ENCODE measurements at regions not wholly inside any gene's neighbourhood (a gene's known extent, or its start where the extent isn't known, plus 50 kb on each side); places are given as distances from the start of the nearest gene placed in this dataset.

DNA sequence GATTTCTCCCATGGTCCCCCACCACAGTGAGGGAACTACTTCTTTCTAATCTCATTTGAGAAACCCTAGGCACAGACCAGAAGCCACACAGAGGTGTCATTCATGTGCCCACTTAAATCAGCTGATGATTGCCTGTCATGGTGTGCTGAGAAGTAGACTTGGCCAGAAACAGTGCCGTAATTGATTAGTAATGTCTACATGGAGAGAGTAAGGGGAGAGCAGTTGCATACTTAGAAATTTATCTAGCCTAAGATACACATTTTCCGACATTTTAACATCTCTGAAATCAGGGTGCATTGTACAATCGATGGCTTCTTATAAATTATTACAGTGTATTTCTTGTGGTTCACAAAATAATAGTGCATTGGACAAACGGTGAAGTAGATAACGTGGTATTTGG, 271.8 kb downstream of the IRF8 start:
- DNase-seq, result no peak

DNA sequence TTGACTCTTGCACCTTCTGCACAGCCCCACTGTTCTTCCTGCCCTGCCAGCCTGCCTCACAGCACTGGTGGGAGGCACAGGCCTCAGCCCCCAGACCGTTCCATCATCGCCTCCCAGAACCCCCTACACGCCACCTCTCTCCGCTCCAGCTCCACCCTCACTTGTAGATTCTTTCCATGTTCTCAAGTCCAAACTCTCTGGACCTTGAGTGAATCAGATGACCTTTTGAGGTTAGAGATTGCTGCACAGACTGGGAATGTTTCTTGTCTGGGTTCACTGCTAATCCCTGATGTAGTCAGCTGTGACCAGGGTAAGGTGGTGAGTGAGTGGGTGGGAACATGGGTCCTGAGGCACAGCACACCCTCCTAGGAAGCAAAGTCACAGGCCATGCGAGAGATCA, 272.4 kb downstream of the IRF8 start:
- no peak for DNase-seq

DNA sequence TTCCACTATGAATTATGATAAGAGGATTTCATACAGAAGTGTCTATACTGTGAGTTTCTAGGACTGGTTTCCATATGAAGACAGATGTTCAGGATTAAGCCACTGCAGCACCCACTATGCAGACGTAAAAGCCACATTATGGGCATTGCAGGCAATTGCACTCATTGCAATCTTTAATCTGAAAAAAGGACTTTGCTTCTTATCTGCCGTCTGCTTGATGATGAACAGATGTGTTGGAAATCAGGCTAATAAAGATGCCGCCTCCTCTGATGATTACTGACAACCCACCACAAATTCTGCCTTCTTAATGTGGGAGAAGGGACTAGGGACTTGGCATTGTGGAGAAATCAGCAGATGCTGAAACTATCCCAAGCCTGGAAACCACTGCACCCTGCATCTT, 276.9 kb downstream of the IRF8 start:
- DNase-seq, result no peak

DNA sequence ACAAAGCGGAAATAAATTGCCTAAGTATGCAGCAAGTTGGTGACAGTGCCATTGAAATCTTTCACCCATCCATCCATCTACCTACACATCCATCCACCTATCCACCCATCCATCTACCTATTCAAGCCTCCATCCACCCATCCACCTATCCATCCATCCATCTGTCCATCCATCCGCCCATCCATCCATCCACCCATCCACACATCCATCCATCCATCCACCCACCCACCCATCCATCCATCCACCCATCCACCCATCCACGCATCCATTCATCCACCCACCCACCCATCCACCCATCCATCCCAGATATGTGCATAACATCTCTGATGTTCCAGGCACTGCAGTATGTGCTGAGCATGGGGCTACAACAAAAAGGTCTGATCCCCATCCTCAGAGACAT, 277.5 kb downstream of the IRF8 start:
- no peak for DNase-seq

DNA sequence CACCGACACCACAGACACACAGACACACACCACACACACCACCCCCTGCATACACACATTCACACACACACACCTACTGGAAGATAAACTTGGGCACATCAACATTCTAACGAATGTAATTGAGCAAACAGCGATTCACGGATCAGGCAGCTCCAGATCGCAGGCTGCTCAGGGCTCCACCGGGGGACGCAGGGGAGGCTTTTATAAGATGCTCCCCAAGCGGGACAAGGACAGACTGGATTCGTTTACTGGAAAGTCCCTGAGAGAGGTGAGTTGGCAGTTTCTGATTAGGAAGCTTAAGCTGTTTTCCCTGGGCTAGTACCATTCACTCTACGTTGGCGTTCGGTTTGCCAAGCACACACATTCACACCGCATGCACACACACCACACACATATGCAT, 281.3 kb downstream of the IRF8 start:
- DNase-seq, result no peak

DNA sequence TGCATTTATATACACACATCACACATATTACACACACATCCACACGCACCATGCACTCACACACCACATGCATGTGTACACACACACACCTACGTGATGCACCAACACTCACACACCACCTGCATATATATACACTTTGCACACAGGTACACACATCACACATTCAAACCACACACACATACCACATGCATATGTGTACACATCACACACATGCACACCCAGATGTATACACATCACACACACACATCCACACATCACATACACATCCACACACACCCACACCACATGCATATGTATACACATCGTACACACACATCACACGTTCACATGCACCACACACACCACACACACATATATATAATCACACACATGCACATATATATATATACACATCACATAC, 281.8 kb downstream of the IRF8 start:
- DNase-seq, result no peak

DNA sequence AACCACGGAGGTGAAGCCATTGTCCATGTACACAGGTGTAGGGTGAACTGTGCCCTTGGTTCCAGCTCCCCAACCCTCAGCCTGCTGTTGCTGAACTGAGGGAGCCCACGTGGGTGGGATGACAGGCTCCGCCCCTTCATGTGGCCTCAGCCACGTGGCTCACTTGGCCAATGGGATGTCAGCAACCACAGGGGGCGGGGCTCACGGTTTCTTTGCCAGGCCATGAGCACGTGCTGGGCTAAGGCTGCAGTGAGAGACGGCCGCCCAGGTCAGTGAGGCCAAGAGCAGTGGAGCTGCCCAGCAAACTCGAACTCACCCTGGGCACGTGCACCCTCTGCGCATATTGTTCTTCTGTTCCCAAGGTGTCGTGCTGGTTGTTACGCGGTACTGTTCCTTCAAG, 282.6 kb downstream of the IRF8 start:
- DNase-seq, result no peak

DNA sequence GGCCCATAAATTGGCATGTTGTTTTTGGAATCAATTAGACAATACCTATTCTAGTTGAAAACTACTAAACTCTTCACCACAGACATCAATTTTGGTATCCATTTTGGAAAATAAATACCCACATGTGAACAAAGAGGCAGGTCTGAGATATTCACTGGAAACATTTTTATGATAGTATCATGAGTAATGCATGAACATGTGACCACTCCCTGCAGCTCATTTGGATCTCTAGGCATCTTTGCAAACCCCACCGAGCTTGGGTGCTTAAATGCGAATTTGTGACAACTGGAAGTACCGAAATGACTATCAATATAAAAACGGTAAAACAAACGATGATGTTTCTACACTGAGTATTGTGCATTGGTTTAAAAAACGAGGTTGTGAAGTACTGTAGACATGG, 285.2 kb downstream of the IRF8 start:
- DNase-seq, result no peak

DNA sequence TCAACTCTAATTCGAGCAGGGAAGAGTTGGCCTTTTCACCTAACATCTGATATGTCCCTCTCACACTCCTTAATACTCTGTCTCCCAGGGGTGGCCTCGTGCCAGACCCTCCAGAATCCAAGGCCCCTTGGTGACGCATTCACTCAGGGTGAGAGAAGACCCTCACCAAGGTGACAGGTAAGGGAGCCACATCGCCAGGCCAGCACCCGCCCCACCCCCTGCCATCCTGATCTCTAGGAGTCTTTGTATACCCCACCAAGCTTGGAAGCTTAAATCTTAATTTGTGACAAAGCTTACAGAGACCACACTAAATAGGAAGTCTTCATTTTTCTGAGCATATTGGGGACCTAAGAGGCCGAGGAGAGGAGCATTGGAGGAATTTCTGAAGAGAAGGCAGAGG, 286.1 kb downstream of the IRF8 start:
- DNase-seq, result no peak

DNA sequence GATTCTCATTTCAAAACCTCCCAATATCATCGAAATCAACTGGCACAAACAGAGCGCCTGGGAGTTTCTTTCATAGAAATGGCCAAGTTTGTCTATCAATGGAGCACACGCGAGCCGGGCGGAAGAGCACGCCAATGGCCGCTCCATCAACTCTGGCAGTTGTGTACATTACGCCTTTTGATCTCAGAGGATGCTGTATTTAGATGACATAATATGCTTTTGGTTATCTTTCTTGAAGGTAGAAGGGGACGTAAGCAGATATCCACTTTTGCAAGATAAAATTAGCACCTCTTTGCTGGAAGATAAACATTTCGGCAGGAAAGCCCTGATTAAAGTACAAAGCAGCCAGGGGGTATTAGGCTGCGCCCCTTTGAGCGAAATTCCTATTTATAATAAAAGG, 287.4 kb downstream of the IRF8 start:
- DNase-seq, result no peak

DNA sequence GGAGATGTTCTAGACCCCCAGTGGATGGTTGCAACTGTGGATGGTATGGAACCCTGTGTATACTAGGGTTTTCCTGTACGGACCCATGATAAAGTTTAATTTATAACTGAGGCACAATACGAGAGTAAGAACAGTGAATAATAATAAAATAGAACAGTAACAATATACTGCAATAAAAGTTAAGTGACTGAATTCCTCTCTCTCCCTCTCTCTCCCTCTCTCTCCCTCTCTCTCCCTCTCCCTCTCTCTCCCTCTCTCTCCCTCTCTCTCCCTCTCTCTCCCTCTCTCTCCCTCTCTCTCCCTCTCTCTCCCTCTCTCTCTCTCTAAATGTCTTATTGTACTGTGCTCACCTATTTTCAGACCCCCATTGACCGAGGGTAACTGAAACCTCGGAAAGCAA, 291.0 kb downstream of the IRF8 start:
- no peak for DNase-seq

DNA sequence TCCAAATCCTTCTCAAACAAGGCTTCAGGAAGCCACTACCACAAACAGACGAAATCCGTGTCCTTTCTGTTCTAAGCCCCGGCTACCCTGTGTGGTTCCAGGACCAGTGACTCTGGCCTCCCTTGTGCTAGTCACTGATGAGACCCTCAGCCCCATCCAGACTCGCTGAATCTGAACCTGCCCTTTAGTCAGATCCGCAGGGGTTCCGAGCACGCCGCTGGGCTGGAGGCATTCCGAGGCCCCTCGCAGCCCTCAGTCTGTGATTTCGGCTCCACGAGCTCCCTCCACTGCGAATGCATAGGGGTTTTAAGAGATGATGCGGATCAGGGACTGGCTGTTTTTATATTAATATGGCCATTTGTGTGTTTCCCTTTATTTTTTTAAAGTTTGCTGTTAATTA, 292.7 kb downstream of the IRF8 start:
- no peak for DNase-seq

DNA sequence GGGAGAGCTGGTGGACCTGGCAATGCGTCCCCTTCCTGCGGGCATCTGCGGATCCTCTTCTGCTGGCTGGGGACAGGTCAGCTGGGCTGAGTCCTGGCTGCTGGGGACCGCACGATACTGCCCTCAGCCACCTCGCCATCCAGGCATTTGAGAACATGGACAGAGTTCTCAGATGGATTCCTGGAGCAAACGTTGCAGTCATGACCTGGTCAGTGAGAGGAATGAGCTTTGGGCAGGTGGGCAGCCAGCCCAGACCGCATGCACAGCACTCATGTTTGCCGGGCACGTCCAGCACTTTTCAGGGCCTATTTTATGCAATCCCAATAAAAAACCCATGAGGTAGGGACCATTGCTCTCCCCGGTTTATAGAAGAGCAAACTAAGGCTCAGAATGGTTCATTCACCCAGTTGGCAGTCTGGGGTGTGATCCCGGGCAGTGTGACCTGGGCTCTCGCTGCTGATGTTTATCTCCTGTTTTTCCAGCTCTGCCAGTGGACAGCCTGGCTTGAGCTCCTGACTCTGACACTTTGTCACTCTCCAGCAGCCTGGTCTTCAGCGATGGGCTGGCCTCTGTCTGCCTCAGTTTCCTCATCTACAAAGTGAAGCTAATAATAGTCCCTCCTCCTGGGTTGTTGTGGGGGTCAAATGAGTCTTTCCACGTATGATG, 294.7 kb downstream of the IRF8 start:
- DNase-seq, result no peak

DNA sequence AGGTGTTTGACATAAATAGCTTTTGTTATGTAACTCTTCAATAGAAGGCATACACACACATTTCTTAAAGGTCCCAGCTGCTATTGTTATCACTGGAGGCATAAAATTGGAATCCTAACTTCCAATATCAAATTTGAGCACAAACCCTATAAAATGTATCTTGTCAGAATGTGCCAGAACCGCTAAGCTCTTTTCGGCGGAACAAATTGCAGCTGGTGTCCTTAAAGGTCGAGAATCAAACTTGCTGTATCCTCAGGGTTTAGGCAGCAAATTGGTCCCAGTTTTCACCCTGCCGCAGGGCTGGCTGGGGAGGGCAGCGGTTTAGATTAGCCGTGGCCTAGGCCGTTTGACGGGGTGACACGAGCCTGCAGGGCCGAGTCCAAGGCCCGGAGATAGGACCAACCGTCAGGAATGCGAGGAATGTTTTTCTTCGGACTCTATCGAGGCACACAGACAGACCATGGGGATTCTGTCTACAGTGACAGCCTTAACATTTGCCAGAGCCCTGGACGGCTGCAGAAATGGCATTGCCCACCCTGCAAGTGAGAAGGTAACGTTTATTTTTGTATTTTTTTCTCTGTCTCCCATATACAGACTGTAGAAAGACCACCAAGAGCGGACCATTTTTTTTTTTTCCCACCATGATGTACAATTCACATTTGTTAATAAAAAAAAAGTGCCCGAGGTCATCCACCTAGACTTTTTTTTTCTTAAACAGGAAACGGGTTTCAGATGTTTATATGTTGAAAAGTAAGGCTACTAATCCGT, 297.1 kb downstream of the IRF8 start:
- DNase-seq, result no peak

DNA sequence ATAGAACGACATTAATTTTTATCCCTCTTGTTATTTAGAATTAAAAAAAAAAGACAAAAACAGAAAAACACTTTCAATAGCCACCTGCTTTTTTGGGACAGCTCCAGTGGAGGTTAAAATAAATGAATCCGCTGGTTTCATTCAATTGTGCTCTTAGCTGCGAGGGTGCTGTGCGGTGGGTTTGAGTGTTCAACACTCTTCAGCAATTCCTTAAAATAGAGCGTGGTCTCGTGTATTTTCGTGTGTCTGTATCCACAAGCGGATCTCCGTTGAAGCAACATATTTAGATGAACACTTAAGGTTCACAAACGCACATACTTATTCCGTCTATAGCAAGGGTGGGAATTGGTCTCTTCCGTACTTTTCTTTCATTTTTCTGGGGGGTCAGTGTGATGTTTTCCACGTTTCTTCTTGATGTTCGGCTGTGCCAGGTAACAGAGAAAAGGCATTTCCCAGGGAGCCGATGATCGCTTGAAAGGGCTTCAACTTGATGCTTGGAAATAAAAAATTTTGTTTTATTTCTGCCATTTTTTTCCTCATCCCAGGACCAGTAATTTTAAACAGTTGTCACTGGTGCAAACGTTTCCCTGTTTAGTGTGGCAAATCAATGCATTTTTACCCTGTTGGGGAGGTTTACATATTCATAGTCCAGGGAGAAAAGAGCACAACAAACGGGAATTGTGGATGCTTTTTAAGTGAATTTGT, 297.9 kb downstream of the IRF8 start:
- DNase-seq, result no peak

DNA sequence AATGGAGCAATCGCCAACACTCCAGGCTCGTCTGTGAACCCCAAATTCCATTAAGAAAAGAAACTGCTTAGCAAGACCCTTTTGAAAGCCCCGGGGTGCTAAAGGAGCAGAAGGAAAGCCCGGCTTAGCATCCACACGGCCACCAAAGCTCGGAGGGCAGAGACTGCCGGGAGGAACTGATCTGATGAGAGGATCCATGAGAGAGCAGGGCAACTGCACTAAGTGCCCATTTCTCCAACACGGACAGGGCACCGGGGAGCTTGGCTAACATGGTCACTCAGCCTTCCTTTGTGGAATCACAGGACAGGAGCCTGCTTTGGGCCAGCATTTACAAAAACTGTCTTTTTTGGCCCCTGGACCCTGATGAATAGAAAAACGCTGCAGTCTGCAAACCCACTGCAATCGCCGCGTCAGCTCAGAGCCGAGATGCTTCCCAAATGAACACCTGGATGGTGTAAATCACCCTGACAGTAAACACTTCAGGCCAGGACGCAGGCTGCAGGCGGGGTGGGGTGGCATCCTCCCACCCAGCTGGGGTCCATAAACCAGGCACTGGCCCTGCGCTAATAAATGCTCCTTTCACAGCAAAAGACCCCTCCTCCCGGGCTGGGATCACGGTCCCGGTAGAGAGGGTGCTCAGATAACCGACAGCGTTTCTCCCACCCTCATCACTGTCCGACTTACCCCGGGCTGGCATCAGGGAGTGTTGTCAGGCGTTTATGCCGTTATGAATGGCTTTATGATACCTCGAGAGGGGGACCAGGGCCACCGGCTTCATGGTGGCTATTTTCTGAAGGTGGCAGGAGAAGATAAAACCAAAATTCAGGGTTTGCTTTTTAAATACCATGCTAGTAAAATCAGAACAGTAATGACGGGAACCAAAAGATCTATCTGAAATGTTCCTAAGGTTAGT, 299.5 kb downstream of the IRF8 start:
- DNase-seq, result no peak

DNA sequence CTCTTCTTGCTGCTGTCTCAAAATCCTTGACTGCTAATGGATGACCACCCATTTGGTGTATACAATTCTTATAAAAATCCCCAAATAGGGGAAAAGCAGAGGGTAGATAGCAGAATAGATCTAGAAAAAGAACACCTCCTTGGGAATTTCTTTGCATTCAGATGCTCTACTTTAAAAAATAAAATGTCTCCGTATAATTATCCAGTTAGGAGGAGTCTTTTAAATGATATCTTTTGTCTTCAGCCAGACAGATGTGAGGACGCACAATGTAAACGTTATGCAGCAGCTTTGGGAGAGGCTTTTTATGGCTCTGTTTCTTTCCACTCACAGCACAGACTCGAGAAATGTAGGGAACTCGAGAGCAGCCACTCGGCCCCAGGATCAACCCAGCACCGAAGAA, 300.2 kb downstream of the IRF8 start:
- DNase-seq, result no peak

DNA sequence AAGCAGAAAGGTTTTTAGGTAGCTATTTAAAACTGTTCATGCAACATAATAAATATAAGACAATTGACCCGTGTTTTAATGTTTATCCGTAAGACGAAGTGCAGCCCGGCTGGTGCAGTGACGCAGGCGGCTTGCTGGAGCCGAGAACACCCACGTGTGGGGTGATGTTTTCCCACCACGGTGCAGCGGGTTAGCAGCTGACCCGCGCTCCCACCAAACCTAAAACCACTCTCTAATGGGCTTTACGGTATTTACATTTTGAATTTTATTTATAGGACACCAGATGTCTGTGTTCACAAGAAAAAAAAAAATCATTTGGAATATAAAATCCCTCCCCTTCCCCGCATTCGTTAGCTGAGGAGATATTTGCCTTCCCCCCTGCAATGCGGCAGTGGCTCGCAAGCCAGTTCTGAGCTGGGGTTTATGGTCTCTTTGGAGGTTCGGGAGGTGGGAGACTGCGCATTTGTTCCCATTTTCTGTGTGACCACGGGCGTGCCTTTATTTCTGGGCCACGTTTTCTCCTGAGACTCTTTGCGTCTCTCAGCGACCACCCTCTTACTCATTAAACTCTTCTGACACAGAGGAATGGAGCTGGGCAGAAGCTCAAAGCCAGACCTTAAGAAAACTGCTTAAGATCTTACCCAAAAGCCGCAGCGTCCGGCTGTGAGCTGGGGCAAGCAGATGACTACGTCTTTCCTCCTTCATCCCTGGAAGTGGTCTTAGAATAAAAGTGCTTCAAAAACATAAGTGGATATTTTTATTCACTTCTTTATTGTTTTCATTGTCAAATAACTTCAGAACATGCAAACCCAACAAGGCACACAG, 301.1 kb downstream of the IRF8 start:
- DNase-seq, result no peak

DNA sequence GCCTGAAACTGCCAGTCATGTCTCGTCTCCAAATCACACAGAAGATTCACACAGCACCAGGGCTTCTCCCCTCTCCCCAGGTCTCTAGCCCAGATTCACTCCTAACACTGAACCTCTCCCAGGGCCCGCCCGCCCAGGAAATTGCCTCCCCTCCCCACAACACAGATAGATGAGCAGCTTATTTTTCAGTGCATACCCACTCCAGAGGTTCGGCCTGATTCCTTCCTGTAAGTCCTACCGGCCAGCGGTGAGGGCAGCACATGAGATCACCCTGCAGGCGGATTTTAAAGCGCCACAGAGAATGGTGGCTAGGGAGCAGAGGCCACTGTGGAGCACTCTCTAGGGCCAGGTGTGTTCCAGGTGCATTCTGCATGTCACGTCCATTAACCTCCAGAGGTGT, 301.8 kb downstream of the IRF8 start:
- DNase-seq, result no peak

DNA sequence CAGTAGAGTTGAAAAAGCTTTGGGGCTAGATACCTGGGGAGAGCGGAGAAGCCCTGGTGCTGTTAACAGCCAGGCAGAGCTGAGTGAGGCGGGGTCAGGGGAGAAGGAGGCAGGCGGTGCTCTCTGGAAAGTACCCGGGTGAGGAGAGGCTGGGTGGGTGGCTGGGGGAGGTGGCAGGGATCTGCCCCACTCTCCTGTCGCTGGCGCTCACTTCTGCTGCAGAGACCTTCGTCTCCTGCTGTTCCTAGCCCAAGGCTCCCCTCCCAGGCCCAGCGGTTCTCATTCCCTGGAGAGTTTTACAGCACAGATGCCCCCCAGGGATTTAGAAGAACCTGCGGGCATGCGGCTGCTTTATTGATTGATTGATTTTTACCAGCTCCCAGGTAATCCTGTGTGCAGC, 302.8 kb downstream of the IRF8 start:
- no peak for DNase-seq

DNA sequence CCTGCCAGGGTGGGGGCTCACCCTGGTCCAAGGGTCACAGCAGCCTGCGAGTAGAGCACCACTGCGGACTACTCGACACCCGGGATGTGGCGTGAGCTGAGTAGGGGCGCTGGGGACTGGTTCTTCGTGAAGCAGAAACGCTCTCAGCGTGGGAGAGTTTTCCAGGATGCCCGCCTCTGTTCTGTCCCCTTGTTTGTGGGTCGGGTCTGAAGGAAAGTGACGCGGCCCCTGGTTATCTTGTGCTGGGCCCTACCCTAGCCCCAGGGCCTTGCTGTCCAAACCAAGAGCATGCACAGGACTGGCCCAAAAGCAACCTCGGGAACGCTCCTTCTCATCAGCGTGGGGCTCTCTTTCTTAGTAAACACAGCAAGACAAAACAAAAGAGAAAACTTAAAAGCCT, 303.3 kb downstream of the IRF8 start:
- no peak for DNase-seq

DNA sequence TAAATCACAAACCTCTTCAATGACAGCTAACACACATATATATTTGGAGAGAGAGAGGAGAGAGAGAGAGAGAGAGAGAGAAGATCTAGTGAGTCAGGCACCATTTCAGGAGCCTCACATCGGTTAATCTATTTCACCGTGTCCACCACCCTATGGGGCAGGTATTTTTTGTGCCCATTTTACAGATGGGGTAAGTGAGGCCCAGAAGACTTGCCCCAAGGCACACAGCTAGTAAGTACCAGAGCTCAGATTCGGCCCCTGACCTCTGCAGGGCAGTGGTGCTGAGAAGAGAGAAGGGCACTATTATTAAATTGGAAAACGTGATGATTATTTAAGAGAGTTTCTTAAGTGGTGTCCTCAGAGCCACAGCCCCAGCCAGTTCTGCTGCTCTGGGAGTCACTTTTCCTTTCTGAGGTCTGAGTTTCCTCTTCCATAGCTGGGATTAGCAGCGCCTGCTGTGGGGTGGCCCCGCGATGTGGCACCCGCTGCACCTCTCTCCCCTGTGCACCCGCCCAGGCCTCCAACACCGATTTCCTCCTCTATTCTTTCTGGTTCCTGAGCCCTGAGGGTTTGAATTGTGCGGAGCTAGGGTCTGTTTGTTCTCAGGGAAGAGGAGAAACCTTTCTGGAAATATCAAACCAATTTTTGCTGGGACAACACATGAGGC, 303.9 kb downstream of the IRF8 start:
- DNase-seq, result no peak

Data from left hindlimb (tissue), 1 donor.